VCaP (cell line): ENCODE measurements at regions not wholly inside any gene's neighbourhood (a gene's known extent, or its start where the extent isn't known, plus 50 kb on each side); places are given as distances from the start of the nearest gene placed in this dataset.

ENCODE experiments used
- H3K27ac ChIP-seq: fragments of 450-650 bp; 2 replicates; pipeline ENCODE4 v1.5.1; 2017
- TF ChIP-seq, protein P1 (sequence below): fragments of 450-650 bp; conservative IDR thresholded peaks from 2 replicates; pipeline ENCODE4 v1.5.1; 2017; ENCODE audit warnings: mild to moderate bottlenecking, moderate library complexity

DNA sequence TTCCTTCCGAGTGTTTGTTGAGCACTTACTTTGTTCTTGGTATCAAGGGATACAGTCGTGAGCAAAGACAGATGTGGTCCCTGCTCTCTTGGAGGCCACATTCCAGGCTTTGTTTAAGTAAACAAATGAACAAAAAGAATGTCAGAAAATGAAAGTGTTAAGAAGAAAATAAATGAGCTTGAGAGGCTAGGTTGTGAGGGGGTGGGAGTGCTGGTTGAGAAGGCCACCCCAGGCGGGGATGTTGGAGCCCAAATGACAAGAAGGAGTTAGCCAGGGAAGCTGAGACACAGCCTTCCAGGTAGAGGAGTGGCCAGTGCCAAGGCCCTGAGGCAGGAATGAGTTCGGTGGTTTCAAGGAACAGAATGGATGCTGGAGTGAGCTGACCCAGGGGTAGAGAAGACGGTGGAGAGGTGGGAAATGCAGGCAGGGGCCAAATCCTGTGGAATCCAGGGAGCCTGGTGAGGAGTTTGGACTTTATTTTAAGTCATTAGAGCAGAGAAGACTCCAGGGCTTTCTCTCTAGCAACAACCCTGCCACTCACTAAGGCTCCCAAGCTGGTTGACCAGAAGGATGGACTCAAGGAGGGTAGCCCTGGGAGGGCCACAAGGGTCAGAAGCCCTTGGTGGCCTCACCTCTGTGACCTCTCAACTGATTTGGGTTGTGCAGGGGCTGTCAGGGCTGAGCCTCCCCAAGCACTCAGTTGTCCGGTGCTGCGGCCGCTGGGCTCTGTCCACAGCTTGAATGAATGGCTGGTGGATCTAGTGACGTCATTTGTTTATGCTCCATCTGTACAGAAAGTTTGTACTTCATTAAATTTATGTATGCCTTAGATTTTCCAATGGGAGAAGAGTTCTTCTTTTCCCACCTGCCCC, 66.0 kb upstream of the STX16 start:
- H3K27ac ChIP-seq = no peak overlapping the region
- TF ChIP-seq, protein P1, sequence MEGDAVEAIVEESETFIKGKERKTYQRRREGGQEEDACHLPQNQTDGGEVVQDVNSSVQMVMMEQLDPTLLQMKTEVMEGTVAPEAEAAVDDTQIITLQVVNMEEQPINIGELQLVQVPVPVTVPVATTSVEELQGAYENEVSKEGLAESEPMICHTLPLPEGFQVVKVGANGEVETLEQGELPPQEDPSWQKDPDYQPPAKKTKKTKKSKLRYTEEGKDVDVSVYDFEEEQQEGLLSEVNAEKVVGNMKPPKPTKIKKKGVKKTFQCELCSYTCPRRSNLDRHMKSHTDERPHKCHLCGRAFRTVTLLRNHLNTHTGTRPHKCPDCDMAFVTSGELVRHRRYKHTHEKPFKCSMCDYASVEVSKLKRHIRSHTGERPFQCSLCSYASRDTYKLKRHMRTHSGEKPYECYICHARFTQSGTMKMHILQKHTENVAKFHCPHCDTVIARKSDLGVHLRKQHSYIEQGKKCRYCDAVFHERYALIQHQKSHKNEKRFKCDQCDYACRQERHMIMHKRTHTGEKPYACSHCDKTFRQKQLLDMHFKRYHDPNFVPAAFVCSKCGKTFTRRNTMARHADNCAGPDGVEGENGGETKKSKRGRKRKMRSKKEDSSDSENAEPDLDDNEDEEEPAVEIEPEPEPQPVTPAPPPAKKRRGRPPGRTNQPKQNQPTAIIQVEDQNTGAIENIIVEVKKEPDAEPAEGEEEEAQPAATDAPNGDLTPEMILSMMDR = no peak

DNA sequence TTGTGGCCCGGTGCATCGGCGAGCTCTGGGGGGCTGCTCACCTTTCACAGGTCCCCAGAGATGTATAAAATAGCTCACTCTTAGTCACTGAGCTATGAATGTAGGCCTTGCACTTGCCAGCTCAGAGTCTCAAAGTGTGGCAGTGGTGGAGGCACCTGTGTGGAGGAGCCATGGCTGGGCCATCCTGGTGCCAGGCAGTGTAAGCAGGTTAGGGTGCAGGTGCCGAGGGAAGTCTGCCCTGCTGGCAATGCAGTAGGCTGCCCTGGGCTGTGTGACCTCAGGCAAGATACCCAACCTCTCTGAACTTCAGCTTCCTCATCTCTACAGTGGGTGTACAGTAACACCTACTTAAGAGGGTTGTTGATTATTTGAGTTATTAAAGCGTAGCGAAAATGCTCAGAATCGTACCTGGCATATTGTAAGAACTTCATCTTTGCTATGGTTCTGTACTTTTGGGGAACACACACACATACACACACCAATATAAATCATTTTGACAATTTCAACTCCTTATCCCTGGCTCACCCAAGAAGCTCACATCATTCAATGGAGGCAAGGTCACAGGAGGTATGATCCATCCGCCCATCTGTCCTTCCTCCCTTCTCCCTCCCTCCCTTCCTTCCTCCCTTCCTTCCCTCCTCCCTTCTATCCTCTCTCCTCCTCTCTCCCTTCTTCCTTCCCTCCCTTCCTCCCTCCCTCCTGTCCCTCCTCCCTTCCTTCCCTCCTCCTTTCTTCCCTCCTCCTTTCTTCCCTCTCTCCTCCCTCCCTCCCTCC, 66.8 kb upstream of the STX16 start:
- no peak overlapping the region for H3K27ac ChIP-seq
- TF ChIP-seq, protein P1 = no peak

DNA sequence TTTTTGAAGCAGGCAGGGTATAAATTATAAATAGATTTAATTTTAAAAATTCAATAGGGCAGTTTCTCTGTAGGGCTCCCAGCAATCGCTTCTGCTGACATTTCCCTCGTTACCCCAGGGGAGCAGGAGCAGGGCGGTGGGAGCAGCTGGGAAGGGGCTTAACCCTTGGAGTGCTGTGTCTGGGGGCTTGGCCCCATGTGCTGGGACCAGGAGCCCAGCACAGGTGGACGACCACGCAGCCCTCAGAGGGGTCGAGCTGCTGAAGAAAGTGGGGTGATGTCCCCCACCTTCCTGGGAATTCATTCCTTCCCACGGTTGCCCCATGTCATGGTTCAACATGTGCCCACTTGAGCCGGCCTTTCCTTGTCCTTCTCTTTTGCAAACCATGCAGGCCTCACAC, 67.5 kb upstream of the STX16 start:
- TF ChIP-seq, protein P1 = no peak
- H3K27ac ChIP-seq = no peak overlapping the region

DNA sequence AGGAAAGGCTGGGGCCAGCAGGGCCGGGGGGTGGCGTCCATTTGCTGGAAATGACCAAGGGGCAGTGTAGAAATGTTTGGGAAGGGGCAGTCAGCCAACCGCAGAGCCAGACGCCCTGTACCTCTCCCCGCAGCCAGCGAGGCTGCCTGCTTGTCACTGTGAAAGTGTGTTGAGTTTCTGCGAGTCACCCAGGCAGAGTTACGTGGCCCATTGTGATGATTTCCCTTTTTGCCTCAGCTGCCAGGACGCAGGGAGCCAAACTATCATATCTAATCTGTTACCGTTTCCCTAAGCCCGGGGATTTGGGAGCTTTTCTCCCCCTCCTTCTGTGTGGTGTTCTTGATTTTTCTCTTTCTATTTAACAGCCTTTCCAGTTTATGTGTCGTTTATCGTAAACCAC, 67.9 kb upstream of the STX16 start:
- TF ChIP-seq, protein P1 = no peak
- no peak overlapping the region for H3K27ac ChIP-seq

DNA sequence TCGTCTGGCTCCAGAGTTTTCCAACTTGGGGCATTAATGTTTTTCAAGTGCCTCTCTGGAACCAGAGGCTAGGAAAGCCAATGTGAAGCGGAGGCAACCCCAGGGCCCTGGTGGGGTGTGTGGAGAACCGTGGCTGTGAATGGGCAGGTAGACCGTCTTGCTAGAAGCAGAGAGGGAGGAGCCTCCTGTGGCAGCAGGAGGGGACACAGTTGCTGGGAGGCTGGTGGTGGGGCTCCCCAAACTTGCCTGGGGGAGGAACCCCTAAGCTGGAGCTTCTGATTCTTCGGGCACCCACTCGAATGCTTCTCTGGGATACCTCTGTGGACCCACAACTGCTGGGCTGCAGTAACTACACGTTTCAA, 65.3 kb upstream of the APCDD1L start:
- TF ChIP-seq, protein P1 = no peak

DNA sequence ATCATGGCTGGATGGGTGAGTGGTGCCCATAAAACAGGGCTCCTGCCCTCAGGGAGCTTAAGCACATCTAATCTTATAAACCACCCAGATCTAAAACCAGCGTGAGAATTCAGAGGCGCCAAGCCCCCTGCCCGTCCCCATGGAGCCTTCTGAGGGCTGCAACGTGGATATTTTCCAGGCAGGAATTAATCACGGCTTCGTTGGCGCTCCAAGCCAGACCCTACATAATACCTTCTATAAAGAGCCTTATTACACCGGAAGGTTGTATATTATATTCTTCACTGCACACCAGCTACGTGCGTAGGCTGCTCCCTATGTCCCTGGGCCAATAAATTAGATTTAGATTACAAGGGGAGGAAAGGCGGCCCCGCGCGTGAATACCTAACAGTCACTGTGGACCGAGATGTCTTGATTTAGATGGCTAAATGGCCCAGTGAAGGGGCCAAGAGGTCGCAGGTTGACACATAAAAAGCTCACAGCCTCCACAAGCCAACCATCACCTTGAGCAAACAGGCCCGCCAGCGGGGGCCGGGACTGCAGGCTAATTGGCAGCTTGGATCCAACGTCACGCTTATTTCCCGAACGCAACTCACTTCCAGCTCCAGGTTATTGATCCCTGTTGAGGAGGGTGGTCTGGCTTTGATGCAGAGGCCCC, 64.7 kb upstream of the APCDD1L start:
- H3K27ac ChIP-seq = no peak overlapping the region
- TF ChIP-seq, protein P1 = no peak

More for the DNA sequence above, 65.3 kb upstream of the APCDD1L start:
- no peak overlapping the region for H3K27ac ChIP-seq

DNA sequence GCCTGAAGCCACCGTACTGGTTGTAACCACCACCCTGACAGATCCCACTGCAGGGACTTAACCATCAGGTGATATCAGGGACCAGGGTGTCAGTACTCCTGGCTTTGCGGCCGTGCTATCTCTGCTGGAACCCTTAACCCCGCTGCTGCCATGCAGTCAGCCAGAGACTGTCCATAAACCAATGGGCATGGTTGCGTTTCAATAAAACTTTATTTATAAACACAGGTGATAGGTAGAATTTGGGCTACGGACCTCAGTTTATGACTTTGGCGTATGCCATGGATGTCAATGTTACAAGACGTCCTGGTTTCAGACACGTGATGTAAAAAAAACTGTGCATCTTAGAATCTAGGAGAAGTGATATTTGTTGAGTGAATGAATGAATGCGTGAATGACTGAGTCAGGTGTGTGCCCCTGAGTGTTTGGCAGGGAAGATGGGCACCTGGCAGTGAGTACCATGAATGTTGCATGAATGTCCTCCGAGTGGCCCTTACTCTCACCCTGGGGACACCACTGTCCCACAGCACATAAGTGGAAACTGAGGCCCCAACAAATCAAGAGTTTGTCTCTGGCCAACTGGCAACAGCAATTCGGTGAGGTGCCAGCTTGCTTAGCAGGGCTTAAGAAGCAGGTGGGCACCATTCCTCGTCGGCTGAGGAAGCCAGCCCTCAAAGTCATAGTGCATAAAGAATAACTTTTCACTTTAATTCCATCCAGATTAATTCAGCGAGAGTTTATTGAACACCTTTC, 64.0 kb upstream of the APCDD1L start:
- TF ChIP-seq, protein P1 = no peak
- no peak overlapping the region for H3K27ac ChIP-seq
